HG03108 (cell line): ENCODE measurements at regions not wholly inside any gene's neighbourhood (a gene's known extent, or its start where the extent isn't known, plus 50 kb on each side); places are given as distances from the start of the nearest gene placed in this dataset.

Experiments used
- ATAC-seq: cut with Tn5 transposase; IDR thresholded peaks from one replicate; pipeline ENCODE4 v1.9.1; 2021; ENCODE audit warnings: moderate library complexity; ENCODE audit not compliant: unreplicated experiment

GRCh38 chr1:83006271-83006670 lies 992.7 kb downstream of the TTLL7 start:
- no peak for ATAC-seq

- ATAC-seq, result no peak
Observed at GRCh38 chr1:83000286-83000685, 998.6 kb downstream of the TTLL7 start.

GRCh38 chr1:82995951-82996350 lies 1003.0 kb downstream of the TTLL7 start:
- no peak for ATAC-seq

- no peak for ATAC-seq
Observed at GRCh38 chr1:82994616-82995263, 1004.2 kb downstream of the TTLL7 start.

GRCh38 chr1:82991569-82991968 lies 1007.4 kb downstream of the TTLL7 start:
- no peak for ATAC-seq

GRCh38 chr1:82979593-82980236 lies 1019.2 kb downstream of the TTLL7 start:
- ATAC-seq, result peak; percentile 95

- ATAC-seq, result no peak
Observed at GRCh38 chr1:82978461-82979324, 1020.2 kb downstream of the TTLL7 start.

- no peak for ATAC-seq
Observed at GRCh38 chr1:82972841-82973553, 1025.9 kb downstream of the TTLL7 start.

GRCh38 chr1:82969340-82969739 lies 1029.6 kb downstream of the TTLL7 start:
- ATAC-seq, result no peak

GRCh38 chr1:82962658-82963057 lies 1036.3 kb downstream of the TTLL7 start:
- no peak for ATAC-seq

GRCh38 chr1:82950606-82951200 lies 1048.2 kb downstream of the TTLL7 start:
- no peak for ATAC-seq

- ATAC-seq, result no peak
Observed at GRCh38 chr1:82948386-82948785, 1050.5 kb downstream of the TTLL7 start.

GRCh38 chr1:82947278-82947677 lies 1051.7 kb downstream of the TTLL7 start:
- ATAC-seq, result no peak

- no peak for ATAC-seq
Observed at GRCh38 chr1:82946096-82946605, 1052.8 kb downstream of the TTLL7 start.

- no peak for ATAC-seq
Observed at GRCh38 chr1:82944822-82945221, 1054.1 kb downstream of the TTLL7 start.

GRCh38 chr1:82934074-82934473 lies 1064.9 kb downstream of the TTLL7 start:
- no peak for ATAC-seq

GRCh38 chr1:82932727-82933126 lies 1066.2 kb downstream of the TTLL7 start:
- no peak for ATAC-seq

- no peak for ATAC-seq
Observed at GRCh38 chr1:82932207-82932606, 1066.7 kb downstream of the TTLL7 start.

- ATAC-seq, result no peak
Observed at GRCh38 chr1:82931006-82931405, 1067.9 kb downstream of the TTLL7 start.

GRCh38 chr1:82927753-82928152 lies 1071.2 kb downstream of the TTLL7 start:
- no peak for ATAC-seq

GRCh38 chr1:82924666-82925065 lies 1074.3 kb downstream of the TTLL7 start:
- ATAC-seq, result no peak
